Globus pallidus (tissue), 1 donor: ENCODE measurements at regions not wholly inside any gene's neighbourhood (a gene's known extent, or its start where the extent isn't known, plus 50 kb on each side); places are given as distances from the start of the nearest gene placed in this dataset.
A peak's percentile ranks its signal among the peaks of the same experiment; 100 is the strongest.
"Not testable (repeated sequence)": the region's sequence is repeated elsewhere in the genome, so short reads cannot be mapped to it uniquely, and the experiment has no call there.

Experiments used
- DNase-seq: peaks from one replicate; pipeline ENCODE4 v3.0.0-alpha.2; 2015; ENCODE audit warnings: low spot score

DNA sequence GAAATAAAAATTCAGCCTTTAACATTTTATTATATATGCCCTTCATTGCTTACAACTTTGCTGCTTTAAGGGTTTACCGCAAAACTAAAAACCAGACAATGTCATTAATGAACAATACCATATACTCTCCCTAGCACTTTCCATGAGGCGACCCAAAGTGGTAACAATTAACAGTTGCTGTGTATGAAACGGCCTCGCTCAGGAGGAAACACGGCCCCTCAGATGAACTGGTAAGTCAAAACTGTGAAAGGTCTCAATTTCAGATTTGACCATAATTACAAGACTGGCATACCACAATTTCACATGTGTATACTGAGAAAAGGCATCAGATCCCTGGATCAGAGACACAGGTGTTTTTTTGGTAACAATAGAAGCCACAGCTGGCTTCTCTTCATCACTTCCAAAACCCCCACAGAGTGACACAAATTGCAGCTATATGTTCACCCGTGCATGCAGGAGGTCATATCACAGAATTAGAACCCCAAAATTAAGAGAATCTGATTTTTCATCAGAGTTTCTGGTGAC lies 611.9 kb upstream of the ADAMTS5 start:
- no peak for DNase-seq

DNA sequence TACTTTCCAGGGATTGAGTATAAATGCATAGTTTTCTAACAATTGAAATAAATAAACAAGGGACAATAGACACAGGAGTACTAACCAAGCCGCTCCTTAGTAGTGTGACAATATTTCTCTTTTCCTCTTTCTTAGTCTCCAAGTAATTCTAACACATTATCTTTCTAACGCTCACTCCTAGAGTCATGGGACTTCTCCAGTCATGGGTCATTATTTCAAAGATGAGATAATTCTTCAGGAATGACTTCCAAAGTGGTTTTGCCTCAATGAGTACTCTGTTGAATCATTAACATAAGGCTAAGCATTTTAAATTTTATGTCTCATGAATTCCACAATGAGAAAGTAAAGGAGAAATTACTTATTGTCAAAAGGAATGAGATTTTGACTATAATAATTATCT lies 605.8 kb upstream of the ADAMTS5 start:
- DNase-seq = no peak

- no peak for DNase-seq
Observed at GRCh38 chr21:27571706-27572105, 604.8 kb upstream of the ADAMTS5 start.

DNA sequence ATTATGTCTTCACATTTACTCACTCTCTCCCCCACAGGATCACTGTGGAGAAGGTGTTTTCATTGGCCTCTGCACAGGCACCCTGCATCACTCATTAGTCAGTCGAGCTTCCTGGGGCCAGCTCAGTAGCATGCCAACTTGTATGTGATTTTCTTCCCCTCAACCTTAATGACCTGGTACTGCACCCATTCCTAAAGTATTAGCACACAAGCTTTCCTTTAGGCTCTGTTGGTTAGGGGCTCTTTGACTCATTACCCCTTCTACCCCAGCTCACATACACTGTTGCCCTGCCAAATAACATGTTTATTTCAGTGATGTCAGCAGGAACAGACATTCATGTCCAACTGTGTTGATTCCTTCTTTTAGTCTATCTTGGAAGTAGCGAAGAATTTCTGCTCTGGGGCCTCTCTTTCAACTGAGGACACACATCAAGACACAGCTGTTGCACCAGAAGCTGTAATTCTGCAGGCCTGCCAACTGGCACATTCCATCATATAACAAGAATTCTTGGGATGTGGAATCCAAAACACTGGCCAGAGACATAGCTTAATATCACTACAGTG lies 603.5 kb upstream of the ADAMTS5 start:
- DNase-seq = no peak

GRCh38 chr21:27569831-27570230 lies 602.9 kb upstream of the ADAMTS5 start:
- DNase-seq = no peak

- DNase-seq = no peak
Observed at GRCh38 chr21:27569091-27569490, 602.2 kb upstream of the ADAMTS5 start.

GRCh38 chr21:27567381-27567780 lies 600.5 kb upstream of the ADAMTS5 start:
- no peak for DNase-seq

DNA sequence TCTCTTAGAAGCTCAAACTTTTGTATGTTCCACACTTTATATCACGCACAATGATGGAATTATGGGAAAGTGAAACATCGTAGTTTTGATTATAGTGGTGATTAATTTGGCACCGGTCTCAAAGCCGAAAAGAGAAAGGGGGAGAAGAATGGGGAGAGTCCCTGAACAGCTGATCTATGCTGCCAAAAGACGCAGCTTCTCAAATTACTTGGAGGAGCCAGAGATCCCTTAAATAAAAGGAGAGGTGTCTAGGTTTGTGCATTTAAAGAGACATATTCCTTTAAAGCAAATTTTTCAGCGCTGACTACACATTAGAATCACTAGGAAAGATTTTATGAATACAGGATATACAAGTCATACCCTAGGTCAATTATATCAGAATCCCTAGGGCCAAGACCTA lies 599.6 kb upstream of the ADAMTS5 start:
- no peak for DNase-seq

- DNase-seq = no peak
Observed at GRCh38 chr21:27565364-27565763, 598.5 kb upstream of the ADAMTS5 start.

GRCh38 chr21:27564684-27565301 lies 597.9 kb upstream of the ADAMTS5 start:
- DNase-seq = peak; percentile 35

DNA sequence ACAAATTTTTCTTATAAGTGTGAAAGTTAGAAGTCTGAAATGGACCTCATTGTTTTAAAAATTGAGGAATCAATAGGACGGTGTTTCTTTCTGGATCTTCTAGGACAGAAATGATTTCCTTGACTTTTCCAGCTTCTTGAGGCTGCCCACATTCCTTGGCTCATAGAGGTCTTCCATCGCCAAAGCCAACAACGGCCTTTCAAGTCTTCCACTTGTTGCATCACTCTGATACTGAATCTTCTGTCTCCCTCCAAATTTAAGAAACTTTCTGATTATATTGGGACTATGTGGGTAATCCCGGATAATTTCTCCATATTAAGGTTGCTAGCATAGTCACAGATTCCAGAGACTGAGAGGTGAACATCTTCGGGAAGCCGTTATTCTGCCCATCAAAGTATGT lies 595.4 kb upstream of the ADAMTS5 start:
- no peak for DNase-seq

DNA sequence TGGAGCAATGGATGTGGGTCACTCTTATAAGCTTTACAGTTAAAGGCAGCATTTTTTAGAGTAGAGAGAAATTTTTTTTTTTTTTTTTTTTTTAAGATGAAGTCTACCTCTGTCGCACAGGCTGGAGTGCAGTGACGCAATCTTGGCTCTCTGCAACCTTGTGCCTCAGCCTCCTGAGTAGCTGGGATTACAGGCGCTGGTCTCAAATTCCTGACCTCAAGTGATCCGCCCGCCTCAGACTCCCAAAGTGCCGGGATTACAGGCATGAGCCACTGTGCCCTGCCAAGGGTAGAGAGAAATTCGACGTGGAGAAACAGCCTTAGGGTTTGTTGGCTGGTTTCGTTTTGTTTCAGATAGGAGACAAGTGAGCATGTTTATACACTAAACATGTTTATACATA lies 594.2 kb upstream of the ADAMTS5 start:
- DNase-seq = no peak

GRCh38 chr21:27557356-27557755 lies 590.5 kb upstream of the ADAMTS5 start:
- no peak for DNase-seq

DNA sequence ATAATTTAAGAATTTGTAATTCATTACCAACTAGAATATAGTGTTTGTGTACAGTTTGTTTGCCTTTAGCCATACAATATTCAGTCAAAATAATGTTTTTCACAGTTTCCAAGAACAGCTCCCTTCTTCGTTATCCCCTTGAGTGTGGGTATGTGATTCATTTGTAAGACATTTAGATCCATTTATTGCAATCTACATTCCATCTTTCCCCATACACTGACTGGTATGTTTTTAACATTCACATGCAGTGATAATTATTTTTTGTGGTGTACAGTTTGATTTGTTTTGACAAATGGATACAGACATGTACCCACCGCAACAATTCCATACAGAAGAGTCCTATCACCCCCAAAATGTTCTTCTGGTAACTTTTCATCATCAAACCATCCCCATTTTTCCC lies 589.1 kb upstream of the ADAMTS5 start:
- no peak for DNase-seq

DNA sequence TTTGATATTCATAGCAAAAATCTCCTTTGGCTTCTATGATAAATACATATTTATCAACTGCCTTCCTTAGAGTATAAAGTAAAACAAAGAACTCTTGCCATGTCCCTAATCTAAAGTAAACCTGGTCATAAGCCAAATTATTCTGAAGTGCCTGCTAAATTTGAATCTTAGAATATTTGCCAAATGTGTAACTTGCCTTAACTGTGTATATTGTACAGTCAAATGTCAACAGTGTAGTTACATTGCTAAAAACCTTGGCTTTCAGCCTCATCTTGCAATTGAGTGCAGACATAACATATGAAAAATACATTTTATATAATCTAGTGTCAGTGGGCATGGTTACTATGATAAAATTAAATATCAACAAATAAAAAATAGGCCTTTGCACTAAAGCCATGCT lies 583.4 kb upstream of the ADAMTS5 start:
- DNase-seq = no peak

DNA sequence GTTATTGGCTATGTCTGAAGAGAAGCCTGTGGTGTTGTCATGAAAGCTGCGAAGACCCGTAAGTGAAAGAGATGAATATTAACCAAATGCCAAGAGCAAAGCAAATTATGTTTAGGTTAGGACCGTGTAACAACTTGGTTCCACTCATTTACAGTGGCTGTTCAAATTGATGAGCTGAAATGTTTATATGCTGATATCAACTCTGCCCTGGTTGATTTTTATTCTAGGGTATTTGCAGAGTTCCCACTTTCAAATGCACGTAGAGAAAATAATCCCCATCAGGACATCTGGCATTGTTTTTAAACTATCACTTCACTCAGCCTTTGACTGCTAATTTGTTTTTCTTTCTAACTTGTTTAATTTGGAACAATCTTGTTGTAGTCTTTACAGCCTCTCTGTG lies 581.6 kb upstream of the ADAMTS5 start:
- no peak for DNase-seq

DNA sequence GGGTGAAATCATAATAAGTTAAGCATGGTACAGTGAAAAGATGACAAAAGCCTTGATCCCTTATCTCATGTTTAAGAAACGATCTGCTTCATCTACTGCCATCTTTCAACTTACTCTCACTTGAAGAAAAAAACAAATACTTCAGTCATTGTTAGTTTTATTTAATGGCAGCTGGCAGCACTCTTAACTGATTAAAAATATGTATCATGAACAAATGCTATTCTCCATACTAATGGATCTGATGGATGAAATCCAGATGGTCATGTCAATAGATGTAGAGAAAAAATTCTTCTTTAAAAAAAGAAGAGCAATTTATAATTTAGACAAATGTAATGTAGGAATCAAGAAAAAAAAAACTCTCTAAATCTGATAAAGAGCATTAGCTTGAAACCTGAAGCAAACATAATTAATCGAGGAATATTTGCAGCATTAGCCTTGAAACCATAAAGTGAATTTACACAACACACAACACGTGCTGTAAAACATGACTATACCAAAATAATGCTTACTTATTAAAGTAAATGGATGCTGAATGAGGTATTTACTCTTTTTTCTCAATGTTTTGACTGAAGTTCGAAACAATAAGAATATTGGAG lies 579.0 kb upstream of the ADAMTS5 start:
- no peak for DNase-seq

DNA sequence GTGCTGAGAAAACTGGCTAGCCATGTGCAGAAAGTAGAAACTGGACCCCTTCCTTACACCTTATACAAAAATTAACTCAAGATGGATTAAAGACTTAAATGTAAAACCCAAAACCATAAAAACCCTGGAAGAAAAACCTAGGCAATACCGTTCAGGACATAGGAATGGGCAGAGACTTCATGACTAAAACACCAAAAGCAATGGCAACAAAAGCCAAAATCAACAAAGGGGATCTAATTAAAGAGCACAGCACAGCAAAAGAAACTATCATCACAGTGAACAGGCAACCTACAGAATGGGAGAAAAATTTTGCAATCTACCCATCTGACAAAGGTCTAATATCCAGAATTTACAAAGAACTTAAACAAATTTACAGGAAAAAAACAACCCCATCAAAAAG lies 575.2 kb upstream of the ADAMTS5 start:
- not testable (repeated sequence) for DNase-seq

GRCh38 chr21:27536319-27536718 lies 569.4 kb upstream of the ADAMTS5 start:
- DNase-seq = no peak

- no peak for DNase-seq
Observed at GRCh38 chr21:27535188-27535587, 568.3 kb upstream of the ADAMTS5 start.

- no peak for DNase-seq
Observed at GRCh38 chr21:27534206-27534605, 567.3 kb upstream of the ADAMTS5 start.

- no peak for DNase-seq
Observed at GRCh38 chr21:27532076-27532475, 565.2 kb upstream of the ADAMTS5 start.

- DNase-seq = no peak
Observed at GRCh38 chr21:27528697-27529096, 561.8 kb upstream of the ADAMTS5 start.

DNA sequence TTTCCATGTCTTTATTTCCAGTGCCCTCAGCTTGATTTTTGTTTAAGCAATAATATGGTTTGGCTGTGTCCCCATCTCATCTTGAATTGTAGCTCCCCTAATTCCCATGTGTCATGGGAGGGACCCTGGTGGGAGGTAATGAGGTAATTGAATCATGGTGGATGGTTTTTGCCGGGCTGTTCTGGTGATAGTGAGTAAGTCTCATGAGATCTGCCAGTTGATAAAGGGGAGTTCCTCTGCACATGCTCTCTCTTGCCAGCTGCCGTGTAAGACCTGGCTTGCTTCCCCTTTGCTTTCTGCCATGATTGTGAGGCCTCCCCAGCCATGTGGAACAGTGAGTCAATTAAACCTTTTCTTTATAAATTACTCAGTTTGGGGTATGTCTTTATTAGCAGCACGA lies 559.6 kb upstream of the ADAMTS5 start:
- DNase-seq = no peak
